Epithelial cell of esophagus (primary cell): ENCODE measurements at regions not wholly inside any gene's neighbourhood (a gene's known extent, or its start where the extent isn't known, plus 50 kb on each side); places are given as distances from the start of the nearest gene placed in this dataset.

Source experiments
- DNase-seq: peaks from one replicate; pipeline ENCODE4 v3.0.0; 2010; ENCODE audit warnings: low read depth
- H3K4me3 ChIP-seq: 2 replicates; pipeline ENCODE4 v1.5.1; 2011; ENCODE audit warnings: mild to moderate bottlenecking, low read length, control low read depth
- CTCF ChIP-seq: IDR thresholded peaks from 2 replicates; pipeline ENCODE4 v1.5.1; 2011; ENCODE audit warnings: low read depth, mild to moderate bottlenecking, low read length, control low read depth, inconsistent platforms; ENCODE audit not compliant: insufficient read depth; ENCODE audit errors: missing control alignments

GRCh38 chr10:131685007-131685406 lies 215.8 kb upstream of the PPP2R2D start:
- no peak overlapping the region for H3K4me3 ChIP-seq
- DNase-seq, result no peak
- no peak for TF ChIP-seq CTCF

GRCh38 chr10:131685576-131685975 lies 215.2 kb upstream of the PPP2R2D start:
- no peak for DNase-seq
- H3K4me3 ChIP-seq, result no peak overlapping the region
- TF ChIP-seq CTCF, result no peak

GRCh38 chr10:131686781-131687420 lies 213.9 kb upstream of the PPP2R2D start:
- no peak for TF ChIP-seq CTCF
- no peak overlapping the region for H3K4me3 ChIP-seq
- DNase-seq, result no peak

GRCh38 chr10:131688304-131688703 lies 212.5 kb upstream of the PPP2R2D start:
- H3K4me3 ChIP-seq, result no peak overlapping the region
- no peak for DNase-seq
- no peak for TF ChIP-seq CTCF

GRCh38 chr10:131689016-131689415 lies 211.8 kb upstream of the PPP2R2D start:
- TF ChIP-seq CTCF, result no peak
- no peak for DNase-seq
- H3K4me3 ChIP-seq, result no peak overlapping the region

- TF ChIP-seq CTCF, result no peak
- no peak overlapping the region for H3K4me3 ChIP-seq
- DNase-seq, result no peak
Observed at GRCh38 chr10:131689486-131689885, 211.3 kb upstream of the PPP2R2D start.

GRCh38 chr10:131689954-131690757 lies 210.7 kb upstream of the PPP2R2D start:
- TF ChIP-seq CTCF, result no peak
- no peak overlapping the region for H3K4me3 ChIP-seq
- no peak for DNase-seq
